ENCODE measurements at regions not wholly inside any gene's neighbourhood (a gene's known extent, or its start where the extent isn't known, plus 50 kb on each side); places are given as distances from the start of the nearest gene placed in this dataset.

- no peak for DNase-seq
- ChIA-PET POLR2A (no interaction called here), CTCF (interaction anchor here (1.0 to 2.4 kb wide), 2 partner anchors 18 to 472 kb away, joined by 3 to 14 read pairs; no protein-coding TSS in a partner anchor)
- Histone ChIP-seq H3K27me3 (ENCODE audit: insufficient read depth) (no peaks in the 10 kb centered on the region), H3K4me3 (ENCODE audit: low read depth in 2 of 2, low read length in 1 of 2) (no peak overlapping the region), H3K4me1 (ENCODE audit: control insufficient read depth in 1 of 2, insufficient read depth in 2 of 2, low read depth in 1 of 2, low read length in 1 of 2) (peaks cover 0 to 4% of the 10 kb centered on the region in 2 experiments; a peak in 1 of 4 replicates), H3K9me2 (no peaks in the 10 kb centered on the region), H3K4me2 (no peak overlapping the region), H3K27ac (ENCODE audit: low read depth in 2 of 2, low read length in 1 of 2) (peak overlapping the region in 1 of 2 experiments; percentile 2; a peak in 1 of 4 replicates), H3F3A (replicated peaks; ENCODE audit: insufficient read depth) (peaks cover 11% of the 10 kb centered on the region), H3K79me2 (ENCODE audit: insufficient read depth) (no peaks in the 10 kb centered on the region), H3K9ac (no peak overlapping the region), H4K20me1 (ENCODE audit: insufficient read depth) (no peaks in the 10 kb centered on the region), H2AFZ (ENCODE audit: low read depth) (no peak overlapping the region), H3K36me3 (replicated peaks in 1 of 2; ENCODE audit: control insufficient read depth in 1 of 2, insufficient read depth in 2 of 2, low read length in 1 of 2) (no peaks in the 10 kb centered on the region), H3K9me3 (no peaks in the 10 kb centered on the region)
- WGBS (ENCODE audit: low lambda C conversion rate): 46% methylated on average over 3 of the region's 3 CpGs
- TF ChIP-seq SIN3A (IDR thresholded peaks at IDR 0.05; ENCODE audit: borderline replicate concordance, low read depth, low read length) (no peak), FOXM1 (IDR thresholded peaks at IDR 0.05; ENCODE audit: low read depth) (no peak), EP300 (IDR thresholded peaks at IDR 0.05; ENCODE audit: borderline replicate concordance in 1 of 2, low read depth in 1 of 2, low read length in 1 of 2) (peak in 1 of 2 experiments; percentile 28; a peak in 1 of 4 replicates), NFIC (IDR thresholded peaks at IDR 0.05; ENCODE audit: borderline replicate concordance) (peak; percentile 83), USF1 (IDR thresholded peaks at IDR 0.05; ENCODE audit: borderline replicate concordance, low read depth) (no peak), GABPA (IDR thresholded peaks at IDR 0.05; ENCODE audit: low read depth) (no peak), POLR2AphosphoS5 (IDR thresholded peaks at IDR 0.05; ENCODE audit: low read depth, low read length) (no peak), RXRA (IDR thresholded peaks at IDR 0.05; ENCODE audit: borderline replicate concordance, low read depth) (no peak), CHD2 (IDR thresholded peaks at IDR 0.05; ENCODE audit: low read length, partially characterized antibody) (no peak), RFX5 (IDR thresholded peaks at IDR 0.05; ENCODE audit: low read length) (no peak), EZH2phosphoT487 (IDR thresholded peaks at IDR 0.05; ENCODE audit: borderline replicate concordance, low read depth) (no peak), GATA2 (CRISPR knock-in tag; IDR thresholded peaks at IDR 0.05) (no peak), YY1 (IDR thresholded peaks at IDR 0.05; ENCODE audit: low read depth) (no peak), TCF12 (IDR thresholded peaks at IDR 0.05) (peak; percentile 83), USF2 (IDR thresholded peaks at IDR 0.05; ENCODE audit: borderline replicate concordance, low read depth, low read length) (no peak), TAF1 (IDR thresholded peaks at IDR 0.05; ENCODE audit: borderline replicate concordance, low read depth, low read length) (no peak), MXI1 (IDR thresholded peaks at IDR 0.05; ENCODE audit: low read depth, low read length) (no peak), RAD21 (IDR thresholded peaks at IDR 0.05; ENCODE audit: low read length) (no peak), PBX3 (IDR thresholded peaks at IDR 0.05) (peak; percentile 49), NRF1 (IDR thresholded peaks at IDR 0.05; ENCODE audit: low read depth, low read length) (no peak), IRF3 (IDR thresholded peaks at IDR 0.05; ENCODE audit: low read depth, low read length) (no peak), FOSL2 (IDR thresholded peaks at IDR 0.05; ENCODE audit: borderline replicate concordance, low read depth) (peak; percentile 29; the same call in 1 of the 2 replicates), JUND (IDR thresholded peaks at IDR 0.05) (peak; percentile 23; the same call in 1 of the 2 replicates), CTCF (IDR thresholded peaks at IDR 0.05) (no peak), ELF1 (IDR thresholded peaks at IDR 0.05) (no peak), MEF2A (IDR thresholded peaks at IDR 0.05; ENCODE audit: borderline replicate concordance, low read depth) (no peak), ZBTB33 (IDR thresholded peaks at IDR 0.05; ENCODE audit: borderline replicate concordance, low read depth) (no peak), SMC3 (IDR thresholded peaks at IDR 0.05; ENCODE audit: low read depth, low read length) (no peak), MAX (IDR thresholded peaks at IDR 0.05; ENCODE audit: low read depth) (no peak)
Measured at GRCh38 chr6:16982807-16983206, 119.0 kb upstream of the STMND1 start.
